GM12873 (cell line): ENCODE measurements at regions not wholly inside any gene's neighbourhood (a gene's known extent, or its start where the extent isn't known, plus 50 kb on each side); places are given as distances from the start of the nearest gene placed in this dataset.

Source experiments
- TF ChIP-seq, protein P1 (sequence below): IDR thresholded peaks from 2 replicates; pipeline ENCODE4 v1.5.1; 2012; ENCODE audit warnings: low read depth, mild to moderate bottlenecking, moderate library complexity, low read length, control low read depth; ENCODE audit not compliant: insufficient read depth; ENCODE audit errors: missing control alignments

DNA sequence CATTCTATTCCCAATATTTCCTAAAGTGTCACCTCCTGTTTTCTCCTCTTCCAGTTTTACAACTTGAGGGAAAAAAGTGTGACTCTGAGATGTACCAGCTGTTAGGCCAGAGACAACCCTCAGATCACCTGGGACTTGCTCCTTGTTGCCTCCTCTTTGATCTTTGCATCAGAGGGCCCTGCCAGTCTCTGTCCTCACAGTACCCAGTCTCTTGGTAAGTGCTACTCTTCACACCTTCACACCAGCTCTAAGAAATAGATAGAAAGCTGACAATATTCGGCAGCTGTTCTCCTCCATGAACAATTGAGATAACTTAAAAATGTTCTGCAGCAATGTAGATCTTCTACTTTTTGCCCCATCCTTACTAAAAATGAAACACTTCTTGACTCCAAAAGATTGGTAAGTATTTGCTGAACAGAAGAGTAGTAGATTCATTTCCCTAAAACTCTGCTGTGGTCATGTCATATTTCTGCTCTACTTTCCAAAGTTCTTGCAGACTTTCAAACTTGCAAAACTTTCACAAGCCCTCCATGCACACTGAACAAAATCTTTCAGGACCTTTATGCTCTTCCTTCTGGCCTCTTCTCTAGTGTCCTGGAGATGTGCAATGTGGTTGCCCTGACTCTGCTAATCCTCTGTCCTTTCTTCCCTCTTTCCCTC is 188.6 kb downstream of the SNX18 start:
- TF ChIP-seq, protein P1, sequence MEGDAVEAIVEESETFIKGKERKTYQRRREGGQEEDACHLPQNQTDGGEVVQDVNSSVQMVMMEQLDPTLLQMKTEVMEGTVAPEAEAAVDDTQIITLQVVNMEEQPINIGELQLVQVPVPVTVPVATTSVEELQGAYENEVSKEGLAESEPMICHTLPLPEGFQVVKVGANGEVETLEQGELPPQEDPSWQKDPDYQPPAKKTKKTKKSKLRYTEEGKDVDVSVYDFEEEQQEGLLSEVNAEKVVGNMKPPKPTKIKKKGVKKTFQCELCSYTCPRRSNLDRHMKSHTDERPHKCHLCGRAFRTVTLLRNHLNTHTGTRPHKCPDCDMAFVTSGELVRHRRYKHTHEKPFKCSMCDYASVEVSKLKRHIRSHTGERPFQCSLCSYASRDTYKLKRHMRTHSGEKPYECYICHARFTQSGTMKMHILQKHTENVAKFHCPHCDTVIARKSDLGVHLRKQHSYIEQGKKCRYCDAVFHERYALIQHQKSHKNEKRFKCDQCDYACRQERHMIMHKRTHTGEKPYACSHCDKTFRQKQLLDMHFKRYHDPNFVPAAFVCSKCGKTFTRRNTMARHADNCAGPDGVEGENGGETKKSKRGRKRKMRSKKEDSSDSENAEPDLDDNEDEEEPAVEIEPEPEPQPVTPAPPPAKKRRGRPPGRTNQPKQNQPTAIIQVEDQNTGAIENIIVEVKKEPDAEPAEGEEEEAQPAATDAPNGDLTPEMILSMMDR, result no peak

DNA sequence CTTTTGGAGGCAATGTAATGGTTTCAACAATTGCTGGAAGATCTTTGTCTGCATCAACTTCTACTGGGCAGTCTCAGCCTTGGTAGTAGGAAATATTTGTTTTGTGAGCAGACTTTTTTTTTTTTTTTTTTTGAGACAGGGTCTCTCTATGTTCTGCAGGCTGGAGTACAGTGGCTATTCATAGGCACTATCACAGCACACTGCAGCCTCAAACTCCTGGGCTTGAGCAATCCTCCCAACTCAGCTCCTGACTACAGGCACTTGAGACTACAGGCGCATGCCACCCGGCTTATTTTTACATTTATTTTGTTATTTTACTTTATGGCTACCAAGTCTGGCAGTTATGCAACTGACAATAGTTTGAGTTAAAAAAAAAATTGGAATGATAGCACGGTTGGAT is 187.3 kb downstream of the SNX18 start:
- TF ChIP-seq, protein P1, result no peak

DNA sequence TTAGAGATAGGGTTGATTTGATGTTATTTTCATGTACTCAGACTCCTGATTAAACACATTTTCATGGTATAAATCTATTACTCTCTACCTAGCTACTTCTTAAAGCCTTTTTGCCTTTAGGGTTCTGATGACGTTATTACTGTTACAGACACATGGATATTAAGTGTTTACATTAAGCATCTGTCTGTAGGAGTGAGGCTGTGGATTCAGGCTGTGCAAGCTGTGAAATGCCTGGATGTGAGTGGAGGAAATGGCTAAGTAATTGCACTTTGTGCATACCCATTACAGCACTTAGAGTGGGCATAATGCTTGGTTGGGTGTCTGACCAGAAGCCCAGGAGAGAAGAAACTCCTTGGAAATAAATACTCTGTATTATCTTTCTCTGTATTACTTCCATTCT is 186.8 kb downstream of the SNX18 start:
- TF ChIP-seq, protein P1, result no peak

DNA sequence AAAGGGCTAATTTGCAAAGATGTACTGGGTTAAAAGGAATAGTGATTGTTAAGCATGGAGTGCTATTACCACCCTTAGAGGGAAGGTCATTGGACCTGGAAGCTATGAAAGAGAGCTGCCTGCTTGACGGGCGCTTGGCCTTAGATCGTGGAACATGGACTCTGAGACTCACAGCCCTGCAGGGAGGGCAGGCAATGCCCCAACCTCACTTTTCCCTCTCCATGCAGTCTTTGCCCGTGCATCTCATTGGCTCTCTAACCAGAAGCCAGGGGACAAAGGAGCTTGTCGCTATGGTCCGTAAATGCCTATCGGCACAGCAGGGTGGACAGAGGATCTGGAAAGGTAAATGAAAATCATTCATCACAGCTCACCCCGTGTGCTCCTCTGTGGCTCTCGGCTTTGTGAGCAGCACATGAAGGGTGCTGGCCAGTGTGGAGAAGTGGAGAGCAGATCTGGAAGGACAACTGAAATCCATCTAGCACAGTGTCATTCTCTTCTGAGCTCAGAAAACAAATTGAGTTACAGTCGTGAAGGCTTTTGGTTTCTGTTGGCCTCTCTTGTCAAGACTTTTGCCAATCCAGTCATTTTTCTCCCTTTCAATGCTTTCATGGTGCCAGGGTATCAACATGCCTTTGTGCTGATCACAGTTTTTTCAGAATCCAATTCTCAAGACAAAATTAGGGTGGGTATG is 186.2 kb downstream of the SNX18 start:
- TF ChIP-seq, protein P1, result no peak

GRCh38 chr5:54703133-54703532 is 185.6 kb downstream of the SNX18 start:
- TF ChIP-seq, protein P1, result no peak

DNA sequence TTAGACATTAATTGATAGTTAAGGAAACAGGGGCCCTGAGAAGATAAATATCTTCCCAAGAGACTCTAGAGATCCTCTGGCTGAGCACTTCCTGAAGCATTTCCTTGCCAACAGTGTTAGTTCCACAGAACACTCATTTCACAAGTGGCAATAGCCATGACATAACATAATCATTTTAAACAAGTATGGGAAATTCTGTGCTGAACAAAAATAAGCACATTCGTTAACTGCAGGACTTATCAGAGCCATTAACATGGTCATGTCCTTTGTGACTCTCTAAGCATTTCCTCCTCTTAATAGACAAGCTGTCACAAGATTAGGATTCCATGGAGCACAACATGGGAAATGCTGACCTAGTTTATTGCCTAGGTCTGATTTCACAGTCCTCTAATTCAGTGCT is 184.9 kb downstream of the SNX18 start:
- TF ChIP-seq, protein P1, result no peak

- TF ChIP-seq, protein P1, result no peak
Measured at GRCh38 chr5:54700986-54701578, 183.5 kb downstream of the SNX18 start.
